Activated CD8-positive, alpha-beta memory T cell treated with anti-CD3 and anti-CD28 coated beads, Interleukin-2, amount 50 U/mL, for 4 hours (primary cell): ENCODE measurements at regions not wholly inside any gene's neighbourhood (a gene's known extent, or its start where the extent isn't known, plus 50 kb on each side); places are given as distances from the start of the nearest gene placed in this dataset.

ENCODE experiments used
- DNase-seq: peaks from one replicate; pipeline ENCODE4 v3.0.0-alpha.2; 2020

- DNase-seq: no peak
Observed at GRCh38 chr1:13878021-13878420, 178.0 kb downstream of the PRDM2 start.

DNA sequence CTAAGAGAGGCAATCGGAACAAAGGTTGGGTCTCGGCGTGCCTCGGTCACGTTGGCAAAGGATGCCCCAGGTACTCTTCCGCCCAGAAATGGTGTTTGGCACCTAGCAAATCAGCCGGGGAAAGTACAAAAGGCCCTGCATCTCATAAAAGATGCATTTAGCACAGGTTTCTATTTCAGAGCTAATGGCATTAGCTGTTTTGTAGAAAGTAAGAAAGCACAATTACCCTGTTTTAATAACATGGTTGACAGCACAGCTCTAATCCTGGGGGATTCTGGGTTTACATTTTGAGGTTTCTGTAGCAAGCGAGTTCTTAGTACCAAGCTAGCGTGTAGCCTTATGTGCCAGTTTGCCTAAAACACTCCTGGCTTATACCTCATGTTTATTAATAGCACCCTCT lies 178.5 kb downstream of the PRDM2 start:
- no peak for DNase-seq

DNA sequence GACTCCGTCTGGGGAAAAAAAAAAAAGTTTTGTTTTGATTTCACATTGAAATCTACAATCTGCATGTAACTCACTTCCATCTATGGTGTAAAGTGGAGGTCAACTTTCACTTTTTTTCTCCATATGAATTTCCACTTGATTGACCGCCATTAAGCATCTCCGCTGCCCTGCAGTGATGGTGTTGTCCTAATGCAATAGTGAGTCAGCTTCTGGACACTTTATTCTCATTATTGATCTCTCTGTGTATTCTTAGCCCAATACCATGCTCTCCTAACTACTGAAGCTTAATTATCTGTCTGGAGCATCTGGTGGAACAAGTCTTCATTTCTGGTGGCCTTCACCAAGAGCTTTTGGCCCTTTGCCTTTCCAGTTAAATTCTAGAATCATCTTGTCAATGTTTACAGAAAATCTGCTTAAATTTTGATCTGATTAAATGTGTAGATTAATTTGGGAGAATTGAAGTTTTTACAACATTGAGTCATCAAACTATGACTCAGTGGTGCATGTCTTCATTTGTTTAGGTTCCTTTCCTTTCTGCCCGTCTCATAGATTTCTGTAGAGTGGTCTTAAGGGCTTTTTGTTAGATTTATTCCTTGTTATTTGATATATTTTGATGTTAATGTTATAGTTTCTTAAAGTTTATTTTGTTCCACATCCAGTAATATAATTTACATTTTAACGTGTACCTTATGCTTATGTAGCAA lies 181.5 kb downstream of the PRDM2 start:
- DNase-seq: no peak

DNA sequence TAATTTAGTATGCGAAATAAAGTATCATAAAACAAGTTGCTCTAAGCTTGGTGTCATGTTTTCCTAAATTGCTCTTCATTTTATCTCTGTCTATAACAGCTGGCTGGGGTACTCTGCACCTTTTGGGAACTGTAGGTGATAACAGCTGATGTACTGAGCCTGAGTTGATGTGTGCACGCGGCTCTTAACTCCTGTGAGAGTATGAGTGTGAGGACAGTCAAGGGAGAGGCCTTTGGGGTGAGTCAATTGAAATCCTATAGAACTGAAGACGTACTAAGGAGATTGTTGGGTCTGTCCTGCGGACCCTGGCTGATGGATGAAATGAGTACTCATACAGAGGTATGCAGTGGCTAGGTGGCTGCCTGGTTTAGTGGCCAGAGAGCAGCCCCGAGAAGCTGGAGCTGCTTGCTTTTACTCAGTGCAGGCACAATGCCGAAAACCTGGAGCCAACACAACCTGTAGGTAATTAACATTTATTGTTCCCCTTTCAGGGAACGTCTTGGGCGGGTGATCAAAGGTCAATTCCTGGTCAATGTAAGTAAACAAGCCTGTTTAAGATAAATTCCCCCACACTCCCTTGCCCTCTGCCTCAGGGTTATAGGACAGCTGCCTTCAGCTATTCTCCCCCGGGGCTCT lies 188.5 kb downstream of the PRDM2 start:
- no peak for DNase-seq

- no peak for DNase-seq
Observed at GRCh38 chr1:13889495-13889894, 189.5 kb downstream of the PRDM2 start.

DNA sequence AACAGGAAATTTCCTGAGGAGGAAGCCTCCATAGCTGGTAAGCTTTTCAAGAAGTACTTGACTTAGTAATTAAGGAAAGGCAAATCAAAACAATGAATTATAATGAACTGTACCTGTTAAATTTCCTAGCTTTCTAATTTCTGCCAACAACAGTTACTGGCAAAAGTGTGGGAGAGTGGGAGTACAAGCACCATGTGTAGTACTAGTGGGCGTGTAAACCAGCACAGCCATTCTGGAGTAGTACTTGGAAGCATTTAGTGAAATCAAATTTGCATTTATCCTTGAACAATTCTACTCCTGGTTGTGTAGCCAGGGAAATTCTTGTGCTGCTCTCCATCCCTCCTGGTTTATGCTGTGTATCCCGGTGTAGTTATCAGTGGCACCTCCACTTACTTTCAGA lies 190.8 kb downstream of the PRDM2 start:
- no peak for DNase-seq

GRCh38 chr1:13892198-13892597 lies 192.2 kb downstream of the PRDM2 start:
- no peak for DNase-seq

DNA sequence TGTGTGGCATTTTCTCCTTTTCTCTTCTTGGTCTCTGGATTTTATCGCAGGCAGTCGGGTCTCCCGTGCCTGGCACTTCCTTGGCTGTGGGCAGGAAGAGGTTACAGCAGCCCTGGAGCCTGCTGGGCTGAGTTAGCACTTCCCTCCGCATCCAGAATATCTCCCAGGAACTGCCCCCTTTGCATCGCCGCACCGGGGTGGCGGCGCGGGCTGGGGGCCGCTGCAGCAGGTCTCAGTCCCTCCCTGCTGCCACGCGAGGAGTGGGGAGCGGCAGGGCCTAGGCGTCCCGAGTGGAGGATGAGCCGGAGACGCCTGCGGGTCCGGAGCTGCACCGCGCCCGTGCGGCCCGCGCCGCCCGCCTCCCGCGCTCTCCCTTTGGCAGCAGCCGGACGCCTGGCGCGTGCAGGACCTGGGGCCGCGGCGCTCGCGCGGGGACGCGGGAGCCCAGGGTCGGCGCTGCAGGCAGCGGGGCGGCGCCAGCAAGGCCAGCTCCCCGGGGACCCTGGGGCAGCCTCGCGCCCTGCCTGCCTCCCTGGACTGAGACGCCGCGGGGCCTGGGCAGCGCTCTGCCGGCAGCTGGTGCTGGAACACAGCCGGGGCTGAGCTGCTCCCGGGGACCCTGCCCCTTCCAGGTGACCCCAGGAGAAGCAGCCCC lies 192.8 kb downstream of the PRDM2 start:
- no peak for DNase-seq

- no peak for DNase-seq
Observed at GRCh38 chr1:13893409-13893821, 193.4 kb downstream of the PRDM2 start.

DNA sequence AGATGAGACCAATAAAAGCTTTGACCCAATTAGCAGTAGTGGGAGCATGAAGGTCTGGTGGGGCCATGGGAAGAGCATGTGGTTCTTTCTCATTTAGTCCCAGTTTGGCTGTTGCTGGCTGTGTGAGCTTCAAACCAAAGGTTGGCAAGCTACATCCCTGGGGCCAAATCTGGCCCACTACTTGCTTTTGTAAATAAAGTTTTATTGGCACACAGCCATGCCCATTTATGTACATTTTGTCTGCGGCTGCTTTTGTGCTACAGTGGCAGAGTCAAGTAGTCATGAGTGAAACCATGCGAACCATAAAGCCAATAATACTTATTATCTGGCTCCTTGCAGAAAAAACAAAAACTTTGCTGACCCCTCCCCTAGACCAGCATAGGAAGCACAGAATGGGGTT lies 196.9 kb downstream of the PRDM2 start:
- no peak for DNase-seq

DNA sequence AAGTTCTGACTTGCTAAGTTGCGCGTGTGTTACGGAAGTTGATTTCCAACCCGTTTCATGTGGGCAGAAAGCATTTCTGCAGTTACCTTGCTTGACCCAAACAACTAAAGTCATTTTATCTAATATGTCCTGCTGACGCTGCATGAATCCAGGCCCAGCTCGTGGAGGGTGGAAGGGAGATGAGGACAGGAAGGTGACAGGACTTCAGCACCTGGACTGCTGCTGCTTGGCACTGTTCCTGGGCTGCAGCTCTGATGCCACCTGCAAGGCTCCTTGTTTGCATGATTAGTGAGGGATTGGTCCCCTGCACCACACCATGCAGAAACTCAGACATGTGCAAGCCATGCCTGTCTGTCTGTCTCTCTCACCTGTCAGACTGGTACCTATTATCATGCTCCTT lies 198.4 kb downstream of the PRDM2 start:
- DNase-seq: no peak

DNA sequence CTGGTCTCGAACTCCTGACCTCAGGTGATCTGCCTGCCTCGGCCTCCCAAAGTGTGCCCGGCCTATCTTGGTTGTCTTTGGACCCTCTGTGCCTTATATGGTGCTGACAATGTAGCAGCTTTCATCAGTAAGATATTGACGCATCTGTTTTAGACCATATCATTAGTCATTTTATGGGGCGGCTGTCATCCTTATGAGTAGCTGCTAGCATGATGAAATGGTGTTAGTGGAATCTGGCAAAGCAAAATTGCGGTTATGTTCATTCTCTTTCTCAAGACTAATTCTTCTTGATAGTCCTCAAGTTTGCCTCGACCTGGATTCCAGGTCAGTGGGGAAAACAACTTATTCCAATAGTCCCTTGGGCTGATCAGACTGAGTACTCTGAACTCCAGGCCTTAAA lies 199.9 kb downstream of the PRDM2 start:
- DNase-seq: no peak

GRCh38 chr1:13900583-13900982 lies 200.6 kb downstream of the PRDM2 start:
- DNase-seq: no peak

DNA sequence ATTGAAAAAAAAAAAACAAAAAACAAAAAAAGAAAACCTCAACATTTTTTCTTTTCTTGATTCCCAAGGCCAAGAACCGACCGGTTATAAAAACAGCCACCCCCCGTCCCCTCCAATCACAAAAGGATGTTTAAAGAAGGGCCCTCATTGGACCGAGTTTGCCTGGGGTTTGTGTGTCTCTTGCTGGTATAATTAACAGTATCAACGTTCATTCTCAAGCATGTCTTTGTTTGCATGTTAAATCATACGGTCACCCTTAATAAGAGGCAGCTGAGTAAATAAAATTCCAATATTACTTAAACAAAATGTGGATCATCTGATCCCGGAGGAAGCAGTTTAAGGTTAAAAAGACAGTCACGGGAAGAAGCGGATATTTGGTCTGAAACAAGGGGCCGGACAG lies 201.1 kb downstream of the PRDM2 start:
- no peak for DNase-seq

DNA sequence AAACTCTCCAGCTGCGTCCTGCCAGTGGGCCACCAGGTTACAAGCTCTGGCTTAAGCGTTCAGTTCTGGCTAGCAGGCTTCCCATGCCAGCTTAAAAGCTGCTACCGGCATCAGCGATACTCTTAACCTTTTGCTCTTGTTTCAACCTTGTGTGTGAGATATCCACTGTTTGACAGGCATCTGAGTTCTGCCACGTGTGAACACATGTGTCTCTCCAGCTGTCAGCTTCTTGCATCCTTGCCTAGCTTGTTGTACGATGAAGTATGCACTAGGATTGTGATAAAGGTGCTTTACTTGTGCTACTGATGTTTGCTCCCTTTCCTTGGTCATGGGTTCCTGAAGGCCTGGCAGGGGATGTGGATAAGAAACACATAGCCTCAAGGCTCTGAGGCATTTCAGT lies 201.6 kb downstream of the PRDM2 start:
- DNase-seq: no peak

GRCh38 chr1:13908128-13908527 lies 208.1 kb downstream of the PRDM2 start:
- no peak for DNase-seq

DNA sequence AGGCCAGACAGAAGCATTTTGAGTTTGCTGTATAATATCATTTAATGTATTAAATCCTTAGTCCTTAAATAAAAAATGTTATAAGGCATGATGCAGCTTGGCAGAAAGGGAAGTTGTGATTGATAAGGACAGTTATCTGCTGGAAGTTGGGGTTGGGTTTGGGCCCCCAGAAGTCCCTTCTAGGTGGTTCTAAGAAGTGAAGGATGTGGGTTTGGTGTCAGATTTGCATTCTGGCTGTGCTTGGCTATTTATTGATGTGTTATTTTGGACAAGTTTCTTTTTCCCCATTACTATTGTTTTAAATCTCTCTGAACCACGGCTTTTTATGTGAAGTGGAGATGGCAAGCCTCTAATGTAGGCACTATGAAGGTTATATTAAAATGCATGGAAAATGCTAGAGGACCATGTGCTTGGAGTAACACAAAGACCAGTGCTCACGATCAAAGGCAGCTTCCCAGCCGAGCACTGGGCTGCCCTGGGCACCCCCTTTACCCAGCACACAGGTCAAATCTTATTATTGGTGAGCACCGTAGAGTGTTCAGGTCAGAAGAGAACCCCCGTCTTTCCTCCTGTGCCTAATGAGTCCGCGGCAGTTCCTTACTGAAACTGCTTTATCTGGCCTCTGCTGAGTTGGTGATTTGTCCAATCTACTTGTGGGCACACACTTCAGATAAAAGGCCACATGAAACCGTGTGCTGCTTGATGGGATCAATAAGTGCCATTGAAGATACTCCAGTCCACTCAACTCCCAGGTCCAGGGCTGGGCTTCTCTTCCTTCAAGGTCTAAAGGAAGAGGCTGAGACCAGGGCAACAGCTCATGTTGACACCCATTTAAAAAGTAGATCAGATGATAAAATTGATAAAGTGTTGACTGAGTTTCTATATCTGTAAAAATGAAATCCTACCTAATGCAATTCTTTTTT lies 212.0 kb downstream of the PRDM2 start:
- DNase-seq: no peak

DNA sequence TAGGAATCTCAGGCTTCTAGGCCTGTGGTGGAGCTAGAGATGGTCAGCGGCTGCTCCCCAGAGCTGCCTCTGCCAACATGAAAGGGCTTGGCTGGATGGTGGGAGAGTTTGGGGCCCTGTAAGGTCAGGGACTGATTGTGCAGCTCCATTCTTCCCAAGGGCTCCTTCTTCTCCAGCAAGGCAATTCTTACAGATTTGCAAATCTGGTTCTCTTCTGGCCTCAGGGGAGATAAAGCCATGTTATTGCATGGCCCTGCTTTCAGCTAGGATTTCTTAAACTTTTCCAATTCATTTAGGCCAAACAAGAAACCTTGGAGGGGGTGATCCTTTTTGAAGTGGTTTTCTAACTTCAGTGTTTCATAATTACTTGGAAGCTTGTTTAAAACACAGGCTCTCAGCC lies 213.4 kb downstream of the PRDM2 start:
- no peak for DNase-seq

DNA sequence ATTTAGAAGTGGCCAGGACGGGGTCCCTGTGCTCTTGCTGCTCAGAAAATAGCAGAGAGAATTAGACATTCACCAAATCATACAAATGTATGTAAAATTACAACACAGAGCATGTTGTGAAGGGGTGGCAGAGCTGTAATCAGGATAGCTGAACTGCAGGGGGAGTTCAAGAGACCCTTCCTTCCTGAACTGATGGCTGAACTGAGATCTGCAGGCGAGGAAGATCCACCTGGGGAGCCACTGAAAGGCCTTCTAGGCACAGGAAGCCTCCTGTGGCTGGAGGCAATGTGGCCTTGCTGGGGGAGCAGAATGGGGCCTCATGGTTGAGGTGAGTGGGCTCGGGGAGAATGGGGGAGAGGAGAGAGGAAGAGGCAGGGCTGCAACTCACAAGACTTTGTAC lies 216.5 kb downstream of the PRDM2 start:
- DNase-seq: no peak

GRCh38 chr1:13917607-13918006 lies 217.6 kb downstream of the PRDM2 start:
- no peak for DNase-seq

- no peak for DNase-seq
Observed at GRCh38 chr1:13918862-13919261, 218.9 kb downstream of the PRDM2 start.

GRCh38 chr1:13921190-13921589 lies 221.2 kb downstream of the PRDM2 start:
- DNase-seq: no peak

DNA sequence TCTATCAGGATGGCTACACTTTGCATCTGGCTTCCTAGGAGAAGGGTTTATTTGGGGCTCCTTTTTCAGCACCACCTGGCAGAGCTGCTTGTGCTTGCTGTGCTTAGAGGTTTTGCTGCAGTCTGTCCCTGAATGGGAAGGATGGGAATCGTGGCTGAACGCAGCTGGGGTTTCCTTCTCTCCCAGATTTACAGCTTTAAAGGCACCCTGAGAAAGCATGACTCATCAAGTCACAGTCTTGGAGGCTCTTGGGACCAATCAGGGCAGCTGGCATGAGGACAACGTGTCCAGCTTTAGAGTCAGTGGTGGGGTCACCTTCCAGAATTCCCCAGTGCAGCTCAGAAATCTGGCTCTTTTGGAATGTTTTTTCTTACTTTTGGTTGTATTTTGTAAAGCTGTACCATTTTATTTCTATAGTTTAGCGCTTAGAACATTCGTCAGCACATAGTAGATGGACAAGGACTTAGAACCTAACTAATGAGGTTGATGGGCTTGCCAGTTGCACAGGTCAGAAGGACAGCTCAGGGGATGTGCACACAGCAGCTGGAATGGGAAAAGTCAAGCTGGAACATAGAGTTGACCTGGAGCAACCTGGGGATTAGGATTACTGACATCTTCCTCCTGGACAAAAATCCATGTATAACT lies 222.6 kb downstream of the PRDM2 start:
- no peak for DNase-seq
